AG04450 (cell line): ENCODE measurements at regions not wholly inside any gene's neighbourhood (a gene's known extent, or its start where the extent isn't known, plus 50 kb on each side); places are given as distances from the start of the nearest gene placed in this dataset.

ENCODE experiments used
- CTCF ChIA-PET: fragments of 300-600, 350-600 bp; formaldehyde crosslinking; extraction: SDS; loops from one replicate; lab custom pipeline; 2022; ENCODE audit warnings: antibody characterized with exemption, inconsistent platforms; lab: Charles Lee
- POLR2A ChIA-PET: fragments of 350-600 bp; formaldehyde crosslinking; extraction: SDS; loops from one replicate; lab custom pipeline; 2021; ENCODE audit warnings: antibody characterized with exemption, inconsistent platforms; lab: Yijun Ruan, JAX
- DNase-seq: peaks from one replicate; pipeline ENCODE4 v3.0.0-alpha.2; 2011; ENCODE audit warnings: low read depth, low spot score
- H3K27ac ChIP-seq: one replicate; pipeline ENCODE4 v1.5.1; 2012; ENCODE audit warnings: low read depth, low read length, control low read depth
- H3K27me3 ChIP-seq: one replicate; pipeline ENCODE4 v1.6.0; 2012; ENCODE audit warnings: low read length; ENCODE audit not compliant: control insufficient read depth, insufficient read depth
- H3K4me3 ChIP-seq: 2 replicates; pipeline ENCODE4 v1.5.1; 2011; ENCODE audit warnings: mild to moderate bottlenecking, low read depth, low read length, control low read depth
- H3K9me3 ChIP-seq: 2 replicates; pipeline ENCODE4 v1.5.1; 2012; ENCODE audit warnings: low read length; ENCODE audit not compliant: control insufficient read depth, insufficient read depth
- CTCF ChIP-seq: IDR thresholded peaks from 2 replicates; pipeline ENCODE4 v1.5.1; 2011; ENCODE audit warnings: low read depth, low read length, control low read depth, inconsistent platforms

GRCh38 chr17:77020973-77021372, 119.8 kb upstream of the SEC14L1 start:
- no peak for TF ChIP-seq CTCF
- DNase-seq, result no peak
- CTCF ChIA-PET, result no interaction called here
- Histone ChIP-seq H3K27ac (no peak overlapping the region), H3K27me3 (peaks cover 16% of the 10 kb centered on the region), H3K9me3 (no peaks in the 10 kb centered on the region; the same call in 1 of the 2 replicates), H3K4me3 (no peak overlapping the region)
- POLR2A ChIA-PET, result no interaction called here

DNA sequence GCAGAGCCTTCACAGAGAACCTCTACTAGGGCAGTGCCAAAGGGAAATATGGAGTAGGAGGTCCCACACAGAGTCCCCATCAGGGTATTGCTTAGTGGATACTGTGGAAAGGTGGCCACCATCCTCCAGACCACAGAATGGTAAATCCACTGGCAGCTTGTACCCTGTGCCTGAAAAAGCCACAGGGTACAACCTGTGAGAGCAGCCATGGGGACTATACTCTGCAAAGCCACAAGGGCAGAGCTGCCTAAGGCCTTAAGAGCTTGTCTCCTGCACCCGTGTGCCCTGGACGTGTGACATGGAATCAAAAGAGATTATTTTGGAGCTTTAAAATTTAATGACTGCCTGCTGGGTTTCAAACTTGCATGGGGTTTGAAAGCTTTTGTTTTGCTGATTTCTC, 118.0 kb upstream of the SEC14L1 start:
- Histone ChIP-seq H3K27ac (no peak overlapping the region), H3K27me3 (peaks cover 22% of the 10 kb centered on the region), H3K9me3 (no peaks in the 10 kb centered on the region; the same call in 1 of the 2 replicates), H3K4me3 (no peak overlapping the region)
- TF ChIP-seq CTCF, result no peak
- POLR2A ChIA-PET, result no interaction called here
- no peak for DNase-seq
- CTCF ChIA-PET, result interaction anchor here (0.6 to 1.2 kb wide), 2 partner anchors 14 to 33 kb away, joined by 4 read pairs; no protein-coding TSS in a partner anchor

- CTCF ChIA-PET, result no interaction called here
- no peaks in the 10 kb centered on the region; the same call in 1 of the 2 replicates for H3K9me3 ChIP-seq
- no peak for TF ChIP-seq CTCF
Measured at GRCh38 chr17:77025781-77026180, 115.0 kb upstream of the SEC14L1 start.

GRCh38 chr17:77027271-77027889, 113.4 kb upstream of the SEC14L1 start:
- Histone ChIP-seq H3K4me3 (no peak overlapping the region), H3K27ac (no peak overlapping the region), H3K9me3 (peaks cover 11% of the 10 kb centered on the region), H3K27me3 (peaks cover 23% of the 10 kb centered on the region)
- POLR2A ChIA-PET, result interaction anchor here (0.6 kb wide), 1 partner anchor 15 kb away, joined by 3 read pairs; no protein-coding TSS in a partner anchor
- DNase-seq, result no peak
- CTCF ChIA-PET, result interaction anchor here (1.2 kb wide), 1 partner anchor 29 kb away, joined by 3 read pairs; no protein-coding TSS in a partner anchor
- TF ChIP-seq CTCF, result no peak

More at GRCh38 chr17:77025781-77026180, 115.0 kb upstream of the SEC14L1 start:
- POLR2A ChIA-PET, result interaction anchor here (0.6 kb wide), 1 partner anchor 643 kb away, joined by 4 read pairs; no protein-coding TSS in a partner anchor
- no peak overlapping the region for H3K27ac ChIP-seq
- no peak for DNase-seq
- peaks cover 23% of the 10 kb centered on the region for H3K27me3 ChIP-seq
- no peak overlapping the region for H3K4me3 ChIP-seq

- Histone ChIP-seq H3K9me3 (peaks cover 11% of the 10 kb centered on the region), H3K27me3 (peaks cover 22% of the 10 kb centered on the region), H3K4me3 (no peak overlapping the region), H3K27ac (no peak overlapping the region)
- CTCF ChIA-PET, result interaction anchor here (1.2 kb wide), 1 partner anchor 27 kb away, joined by 3 read pairs; no protein-coding TSS in a partner anchor
- DNase-seq, result no peak
- POLR2A ChIA-PET, result no interaction called here
- no peak for TF ChIP-seq CTCF
Measured at GRCh38 chr17:77028900-77029299, 111.9 kb upstream of the SEC14L1 start.
